HCT116 (cell line): ENCODE measurements at regions not wholly inside any gene's neighbourhood (a gene's known extent, or its start where the extent isn't known, plus 50 kb on each side); places are given as distances from the start of the nearest gene placed in this dataset.

Experiments used
- ATAC-seq: fragments of 200-7000 bp; cut with Tn5 transposase; 2 replicates; pipeline ENCODE4 v1.9.1; 2020; ENCODE audit warnings: mild to moderate bottlenecking, moderate library complexity
- BruUV-seq: library from RNA; stranded (reverse); fragments of 400-500 nt; replicated peaks from 2 replicates; lab custom pipeline; 2021; lab: Mats Ljungman, UMichigan
- CTCF ChIA-PET: fragments of 300-600 bp; sonication (Branson Sonifier 250); formaldehyde crosslinking; loops from one replicate; lab custom pipeline; 2021; ENCODE audit warnings: antibody characterized with exemption; lab: Charles Lee
- POLR2A ChIA-PET: fragments of 300-600, 350-600 bp; sonication (Branson Sonifier 250); formaldehyde crosslinking; loops from one replicate; lab custom pipeline; 2021; ENCODE audit warnings: antibody characterized with exemption; lab: Charles Lee
- RAD21 ChIA-PET, 2 experiments: fragments of 300-600 bp; sonication (Branson Sonifier 250); formaldehyde crosslinking; loops; one replicate each; lab custom pipeline; 2023; ENCODE audit warnings: low total read pairs in 2 of 2; ENCODE audit not compliant: uncharacterized antibody in 2 of 2, unreplicated experiment in 2 of 2, low non-redundant PET in 1 of 2; lab: Charles Lee
- DNase-seq: peaks from one replicate; pipeline ENCODE4 v3.0.0-alpha.2; 2010; ENCODE audit warnings: low read depth, low spot score
- H2AFZ ChIP-seq: fragments of 200-600 bp; shearing (Covaris generic), sonication (generic); 2 replicates; pipeline ENCODE4 v1.6.1; 2017; ENCODE audit warnings: low read depth, mixed run types, mixed read lengths, antibody characterized with exemption, low read length; ENCODE audit not compliant: poor library complexity, severe bottlenecking
- H3K27ac ChIP-seq: 2 replicates; pipeline ENCODE4 v1.5.1; 2012; ENCODE audit warnings: low read depth, low read length
- H3K27me3 ChIP-seq: fragments of 200-600 bp; sonication (generic); 2 replicates; pipeline ENCODE4 v1.6.1; 2016; ENCODE audit warnings: mixed run types, low read length, mixed read lengths; ENCODE audit not compliant: insufficient read depth
- H3K36me3 ChIP-seq, 2 experiments: fragments of 200-500 bp in 1 of 2; fragments of 200-600 bp in 1 of 2; sonication (Bioruptor generic) in 1 of 2; sonication (generic) in 1 of 2; 2 replicates each; pipeline versions ENCODE4 v1.5.1 to v1.6.1; 2014 to 2016; ENCODE audit warnings: low read length in 2 of 2, inconsistent platforms in 1 of 2, mixed read lengths in 1 of 2, mixed run types in 1 of 2; ENCODE audit not compliant: insufficient read depth in 2 of 2, control insufficient read depth in 1 of 2
- H3K4me1 ChIP-seq, 2 experiments: fragments of 200-600 bp in 1 of 2; sonication (generic) in 1 of 2; 2 replicates each; pipeline versions ENCODE4 v1.5.1 to v1.6.1; 2012 to 2017; ENCODE audit warnings: low read length in 2 of 2, inconsistent platforms in 1 of 2, mild to moderate bottlenecking in 1 of 2, mixed read lengths in 1 of 2, mixed run types in 1 of 2, moderate library complexity in 1 of 2; ENCODE audit not compliant: insufficient read depth in 2 of 2, control insufficient read depth in 1 of 2
- H3K4me2 ChIP-seq: fragments of 200-600 bp; sonication (generic); 2 replicates; pipeline ENCODE4 v1.6.1; 2017; ENCODE audit warnings: mixed run types, low read length, mixed read lengths
- H3K4me3 ChIP-seq, 2 experiments: fragments of 200-600 bp in 1 of 2; sonication (generic) in 1 of 2; replicated peaks in 1 of 2; 2 replicates each; pipeline ENCODE4 v1.5.1; 2011 to 2016; ENCODE audit warnings: low read length in 2 of 2, control low read depth in 1 of 2, low read depth in 1 of 2, mild to moderate bottlenecking in 1 of 2, mixed read lengths in 1 of 2, mixed run types in 1 of 2
- H3K79me2 ChIP-seq: fragments of 200-600 bp; sonication (generic); 2 replicates; pipeline ENCODE4 v1.6.1; 2017; ENCODE audit warnings: mild to moderate bottlenecking, mixed run types, low read length, moderate library complexity, mixed read lengths; ENCODE audit not compliant: insufficient read depth
- H3K9ac ChIP-seq: fragments of 200-600 bp; sonication (generic); 2 replicates; pipeline ENCODE4 v1.6.1; 2016; ENCODE audit warnings: low read length, mixed read lengths
- H3K9me2 ChIP-seq: fragments of 200-600 bp; sonication (generic), shearing (Covaris generic); 2 replicates; pipeline ENCODE4 v1.6.1; 2017; ENCODE audit warnings: mixed run types, mild to moderate bottlenecking, moderate library complexity; ENCODE audit not compliant: insufficient read depth
- H3K9me3 ChIP-seq, 2 experiments: fragments of 200-500 bp in 1 of 2; fragments of 200-600 bp in 1 of 2; sonication (Bioruptor generic) in 1 of 2; sonication (generic) in 1 of 2; 2 replicates each; pipeline ENCODE4 v1.6.1; 2014 to 2017; ENCODE audit warnings: low read length in 2 of 2, mixed read lengths in 2 of 2, inconsistent platforms in 1 of 2, low read depth in 1 of 2, mild to moderate bottlenecking in 1 of 2, mixed run types in 1 of 2, moderate library complexity in 1 of 2; ENCODE audit not compliant: control insufficient read depth in 1 of 2, insufficient read depth in 1 of 2
- H4K20me1 ChIP-seq: fragments of 200-600 bp; sonication (generic), shearing (Covaris generic); 2 replicates; pipeline ENCODE4 v1.6.1; 2017; ENCODE audit warnings: mixed run types, mild to moderate bottlenecking, moderate library complexity; ENCODE audit not compliant: insufficient read depth
- CBX3 ChIP-seq: IDR thresholded peaks from 2 replicates; pipeline ENCODE4 v1.6.1; 2012; ENCODE audit warnings: low read depth
- CTCF ChIP-seq, 3 experiments: fragments of 200-600 bp in 1 of 3; sonication (generic) in 1 of 3; IDR thresholded peaks in 2 of 3; conservative IDR thresholded peaks in 1 of 3; 2 replicates each; pipeline ENCODE4 v1.5.1; 2012 to 2017; ENCODE audit warnings: low read depth in 2 of 3, low read length in 2 of 3, antibody characterized with exemption in 1 of 3, borderline replicate concordance in 1 of 3, control low read depth in 1 of 3, mild to moderate bottlenecking in 1 of 3, mixed read lengths in 1 of 3, mixed run types in 1 of 3, moderate library complexity in 1 of 3; ENCODE audit not compliant: insufficient read depth in 1 of 3
- ELF1 ChIP-seq: IDR thresholded peaks from 2 replicates; pipeline ENCODE4 v1.6.1; 2012; ENCODE audit warnings: low read depth, borderline replicate concordance
- EZH2 ChIP-seq: fragments of 200-600 bp; sonication (generic); IDR thresholded peaks from 2 replicates; pipeline ENCODE4 v1.6.1; 2017; ENCODE audit warnings: antibody characterized with exemption, mixed run types
- POLR2A ChIP-seq: IDR thresholded peaks from 2 replicates; pipeline ENCODE4 v1.7.0; 2011; ENCODE audit warnings: borderline replicate concordance; ENCODE audit not compliant: insufficient read depth, insufficient read length; ENCODE audit errors: extremely low read depth
- POLR2AphosphoS5 ChIP-seq: IDR thresholded peaks from 2 replicates; pipeline ENCODE4 v1.6.1; 2011; ENCODE audit warnings: mild to moderate bottlenecking, low read depth, low read length, moderate library complexity
- RAD21 ChIP-seq: IDR thresholded peaks from 2 replicates; pipeline ENCODE4 v1.6.1; 2012; ENCODE audit warnings: low read depth, mild to moderate bottlenecking
- SRF ChIP-seq: IDR thresholded peaks from 2 replicates; pipeline ENCODE4 v1.6.1; 2012; ENCODE audit warnings: low read depth
- ZNF274 ChIP-seq: fragments of 200-500 bp; sonication (Bioruptor generic); IDR thresholded peaks from 2 replicates; pipeline ENCODE4 v1.6.1; 2014; ENCODE audit warnings: mild to moderate bottlenecking, low read depth, low read length, inconsistent platforms
- intact Hi-C: fragments of 100-400 bp; cut with micrococcal nuclease; formaldehyde crosslinking; loops from 2 replicates; pipeline ENCODE4 v1.10.0; 2022

DNA sequence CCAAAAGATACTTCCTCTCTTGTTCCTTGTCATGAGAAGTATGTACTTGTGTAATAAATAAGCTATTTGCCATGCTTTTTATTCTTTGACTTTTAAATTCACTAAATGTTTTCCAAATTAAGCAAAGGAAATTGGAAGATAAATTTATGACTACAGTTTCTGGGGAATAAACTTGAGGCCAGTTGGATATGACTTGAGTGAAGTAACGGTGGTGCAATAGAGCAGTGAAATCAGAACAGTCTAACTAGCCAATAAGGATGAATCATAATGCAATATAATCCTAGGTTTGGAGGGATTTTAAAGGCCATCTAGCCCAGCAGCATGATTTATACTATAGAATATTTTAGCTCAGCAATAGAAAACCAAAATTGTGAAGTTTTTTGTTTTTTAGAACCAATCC, 183.8 kb upstream of the TCF21 start:
- Histone ChIP-seq H3K79me2 (no peaks in the 10 kb centered on the region), H3K9me3 (no peaks in the 10 kb centered on the region), H2AFZ (no peak overlapping the region), H3K9me2 (no peaks in the 10 kb centered on the region), H3K4me1 (peaks cover 0 to 14% of the 10 kb centered on the region in 2 experiments; a peak in 1 of 4 replicates), H3K9ac (no peak overlapping the region), H3K36me3 (no peaks in the 10 kb centered on the region), H3K4me3 (no peak overlapping the region), H3K27me3 (no peaks in the 10 kb centered on the region), H4K20me1 (no peaks in the 10 kb centered on the region), H3K27ac (peak overlapping the region; percentile 22; the same call in 1 of the 2 replicates), H3K4me2 (no peak overlapping the region)
- no peak for DNase-seq
- CTCF ChIA-PET = no interaction called here
- no peak for ATAC-seq
- intact Hi-C loops = no loop called here
- RAD21 ChIA-PET = no interaction called here
- TF ChIP-seq POLR2AphosphoS5 = no peak
- POLR2A ChIA-PET = no interaction called here
- BruUV-seq = no TSS peak

DNA sequence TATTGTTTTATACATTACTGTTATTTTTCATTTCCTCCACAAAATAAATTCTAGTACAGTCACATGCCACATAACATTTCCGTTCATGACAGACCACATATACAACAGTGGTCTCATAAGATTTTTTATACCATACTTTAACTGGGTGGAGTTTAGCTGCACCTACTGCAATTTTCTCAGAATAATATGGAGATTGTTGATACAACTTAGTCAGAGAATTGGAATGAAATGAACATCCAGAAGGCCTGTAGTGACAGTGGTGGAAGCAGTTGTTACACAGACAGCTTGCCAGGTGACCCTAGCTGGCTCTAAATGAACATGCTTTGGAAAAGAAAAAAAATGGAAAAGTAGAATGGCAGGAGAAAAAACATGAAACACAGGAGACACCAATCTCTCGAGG, 183.2 kb upstream of the TCF21 start:
- no peak overlapping the region for H3K4me2 ChIP-seq
- H3K9me2 ChIP-seq = no peaks in the 10 kb centered on the region
- H3K36me3 ChIP-seq = no peaks in the 10 kb centered on the region
- H3K4me3 ChIP-seq = no peak overlapping the region
- DNase-seq (no peak), ATAC-seq (no peak)
- H3K9me3 ChIP-seq = no peaks in the 10 kb centered on the region
- CTCF ChIA-PET = no interaction called here
- no peak overlapping the region for H3K9ac ChIP-seq
- no TSS peak for BruUV-seq
- POLR2A ChIA-PET = no interaction called here
- TF ChIP-seq CTCF (IDR thresholded peaks at IDR 0.05 in 2 of 3, conservative IDR thresholded peaks at IDR 0.05 in 1 of 3; ENCODE audit: borderline replicate concordance in 1 of 3, insufficient read depth in 1 of 3, low read depth in 2 of 3, low read length in 2 of 3) (no peak), RAD21 (no peak), SRF (no peak), EZH2 (no peak), ZNF274 (no peak), POLR2A (no peak), CBX3 (no peak), ELF1 (no peak)
- RAD21 ChIA-PET = no interaction called here
- no peak overlapping the region for H2AFZ ChIP-seq
- H3K27ac ChIP-seq = peak overlapping the region; percentile 22; the same call in 1 of the 2 replicates
- intact Hi-C loops = no loop called here
- H3K27me3 ChIP-seq = no peaks in the 10 kb centered on the region
- no peaks in the 10 kb centered on the region for H4K20me1 ChIP-seq
- peaks cover 0 to 14% of the 10 kb centered on the region in 2 experiments; a peak in 1 of 4 replicates for H3K4me1 ChIP-seq
- no peaks in the 10 kb centered on the region for H3K79me2 ChIP-seq
